NCI-H748 (cell line): ENCODE measurements at regions not wholly inside any gene's neighbourhood (a gene's known extent, or its start where the extent isn't known, plus 50 kb on each side); places are given as distances from the start of the nearest gene placed in this dataset.

Source experiments
- DNase-seq: peaks from one replicate; lab custom pipeline; 2025; ENCODE audit not compliant: unreplicated experiment; lab: John Stamatoyannopoulos, UW

DNA sequence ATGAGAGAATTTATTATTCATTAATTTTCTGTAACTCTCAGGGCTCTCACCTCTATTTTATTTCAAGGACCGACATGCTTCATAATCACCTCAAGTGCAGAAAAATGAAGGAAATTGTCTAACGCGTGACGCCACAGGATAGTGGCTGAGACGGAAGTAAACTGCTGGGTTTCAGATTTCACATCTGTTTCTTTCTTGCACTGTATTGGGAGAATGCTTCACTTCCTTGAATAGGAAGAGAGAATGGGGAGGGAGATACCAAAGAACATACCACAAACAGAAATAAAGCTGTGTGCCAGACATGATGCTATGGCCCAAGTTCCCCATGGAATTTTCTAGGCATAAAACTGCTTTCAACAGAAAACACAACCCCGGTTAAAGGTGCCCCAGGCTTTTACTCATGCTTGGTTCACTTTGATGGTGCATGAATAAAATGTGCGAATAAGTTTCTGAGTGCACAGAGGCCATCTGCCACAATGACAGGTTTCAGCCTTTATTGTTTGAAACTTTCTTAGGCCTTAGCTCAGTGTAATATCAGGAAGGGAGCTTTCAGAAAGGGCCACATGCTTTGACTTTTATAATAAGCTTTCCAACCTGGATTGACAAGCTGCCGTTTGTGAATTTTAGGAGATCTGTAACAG is 1116.4 kb downstream of the SOCS6 start:
- peak; percentile 41 for DNase-seq

DNA sequence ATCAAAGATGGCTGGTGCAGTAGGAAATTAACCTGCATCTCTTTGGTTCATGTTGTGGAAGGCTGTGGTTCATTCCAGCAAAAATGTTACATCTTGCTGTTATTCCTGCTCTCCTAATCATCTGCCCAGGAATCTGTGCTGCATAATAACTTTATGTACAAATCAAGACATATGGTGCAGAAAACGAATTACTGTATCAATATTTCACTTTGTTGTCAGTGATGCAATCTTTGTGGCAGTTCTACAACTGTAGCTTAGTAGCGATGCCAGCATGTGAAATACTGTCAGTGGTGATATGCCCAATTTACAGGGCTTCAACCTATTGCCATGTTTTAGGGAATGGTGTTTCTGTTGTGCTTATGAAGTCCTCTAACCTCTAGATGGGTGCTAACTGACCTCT is 1114.7 kb downstream of the SOCS6 start:
- no peak for DNase-seq

DNA sequence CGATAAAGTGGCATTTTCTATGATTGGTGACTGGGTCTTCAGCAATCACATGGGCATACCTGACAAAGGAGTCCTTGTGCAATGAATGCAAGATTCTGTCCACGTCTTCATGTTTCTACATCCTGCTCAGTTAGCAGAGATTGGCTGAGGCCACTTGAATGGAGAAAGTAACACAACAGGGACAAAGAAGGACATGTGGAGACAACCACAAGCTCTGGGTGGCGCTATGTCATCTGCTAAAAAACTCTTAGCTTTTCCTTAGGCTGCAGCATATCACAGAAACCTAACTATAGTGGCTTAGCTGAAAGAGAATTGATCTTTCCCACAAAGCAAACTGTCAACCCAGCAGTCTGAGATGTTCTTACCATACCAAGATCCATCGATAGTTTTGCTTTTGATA is 1109.7 kb downstream of the SOCS6 start:
- DNase-seq = peak; percentile 94

DNA sequence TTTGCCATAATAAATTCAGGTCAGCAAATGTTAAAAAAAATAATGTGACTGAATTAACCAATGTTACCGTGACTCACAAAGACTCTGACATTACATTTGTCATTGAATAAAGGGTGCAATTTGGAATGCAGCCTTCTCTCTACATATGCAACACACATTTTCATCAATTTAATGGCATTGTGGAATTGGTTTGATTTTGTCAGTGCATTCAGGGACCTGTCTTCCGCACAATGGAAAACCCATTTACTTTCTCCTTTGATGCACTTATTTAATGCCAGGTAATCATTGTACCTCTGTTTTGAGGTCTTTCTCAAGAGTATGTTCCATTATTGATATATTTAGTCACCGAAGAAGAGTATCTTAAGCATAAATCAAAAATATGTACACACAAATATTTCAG is 1099.3 kb downstream of the SOCS6 start:
- DNase-seq = no peak

DNA sequence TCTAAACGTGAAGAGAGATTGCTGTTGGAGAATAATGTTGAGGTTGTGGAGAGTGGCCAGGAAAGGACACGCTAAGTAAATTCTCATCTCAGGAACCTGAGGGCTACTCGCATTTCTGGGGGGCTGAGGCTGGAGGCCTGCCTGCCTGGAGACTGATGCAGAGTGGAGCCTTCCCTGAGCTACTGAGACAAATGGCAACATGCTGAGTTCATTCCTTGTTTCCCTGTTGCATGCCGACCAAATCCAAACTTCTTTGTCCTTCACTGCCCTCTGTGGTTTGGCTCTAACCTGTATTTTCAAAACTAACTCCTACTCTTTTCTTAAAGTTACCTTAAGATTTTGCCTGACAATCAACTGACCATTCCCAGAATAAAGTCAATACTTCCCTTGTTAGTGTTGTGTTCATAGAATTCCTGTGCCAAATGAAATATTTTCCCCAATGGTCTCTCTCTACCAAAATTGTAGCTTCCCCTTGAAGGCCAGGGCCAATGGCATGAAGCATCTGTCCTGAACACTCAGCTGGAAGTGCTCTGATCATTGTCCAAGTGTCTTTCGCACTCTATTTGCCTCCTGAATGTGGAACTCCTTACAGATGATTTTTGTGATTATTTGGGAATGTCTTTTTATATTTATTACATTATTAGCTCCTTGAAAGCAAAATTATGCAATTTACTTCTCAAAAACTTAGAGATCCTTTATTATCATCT is 1085.6 kb downstream of the SOCS6 start:
- no peak for DNase-seq

DNA sequence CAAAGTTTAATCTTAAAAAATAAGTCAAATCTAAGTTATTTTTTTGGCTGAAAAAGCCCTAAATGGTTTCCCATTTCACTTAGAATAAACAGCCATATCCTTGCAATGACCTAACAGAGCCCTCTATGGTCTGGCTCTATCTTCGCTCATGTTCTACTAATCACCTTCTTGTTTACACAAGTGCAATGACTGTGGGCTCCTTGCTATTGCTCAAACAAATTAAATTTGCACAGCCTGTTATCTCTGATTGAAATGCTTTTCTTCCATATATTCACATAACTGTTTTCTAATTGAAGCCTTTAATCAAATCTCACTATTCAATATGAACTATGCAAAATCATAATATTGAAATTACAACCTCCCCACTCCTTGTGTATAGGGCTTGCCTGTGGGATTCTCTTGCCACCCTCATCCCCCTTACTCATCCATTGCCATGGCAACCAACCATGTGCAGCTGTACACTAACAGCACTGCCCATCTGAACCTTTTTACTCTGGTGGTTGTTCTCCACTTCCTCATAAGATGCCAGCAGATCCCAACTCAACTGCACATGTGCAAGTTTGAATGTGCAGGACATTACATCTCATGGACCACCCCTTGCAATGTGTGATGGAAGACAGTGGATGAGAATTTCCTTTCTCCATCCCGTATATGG is 1083.2 kb downstream of the SOCS6 start:
- DNase-seq = peak; percentile 92

DNA sequence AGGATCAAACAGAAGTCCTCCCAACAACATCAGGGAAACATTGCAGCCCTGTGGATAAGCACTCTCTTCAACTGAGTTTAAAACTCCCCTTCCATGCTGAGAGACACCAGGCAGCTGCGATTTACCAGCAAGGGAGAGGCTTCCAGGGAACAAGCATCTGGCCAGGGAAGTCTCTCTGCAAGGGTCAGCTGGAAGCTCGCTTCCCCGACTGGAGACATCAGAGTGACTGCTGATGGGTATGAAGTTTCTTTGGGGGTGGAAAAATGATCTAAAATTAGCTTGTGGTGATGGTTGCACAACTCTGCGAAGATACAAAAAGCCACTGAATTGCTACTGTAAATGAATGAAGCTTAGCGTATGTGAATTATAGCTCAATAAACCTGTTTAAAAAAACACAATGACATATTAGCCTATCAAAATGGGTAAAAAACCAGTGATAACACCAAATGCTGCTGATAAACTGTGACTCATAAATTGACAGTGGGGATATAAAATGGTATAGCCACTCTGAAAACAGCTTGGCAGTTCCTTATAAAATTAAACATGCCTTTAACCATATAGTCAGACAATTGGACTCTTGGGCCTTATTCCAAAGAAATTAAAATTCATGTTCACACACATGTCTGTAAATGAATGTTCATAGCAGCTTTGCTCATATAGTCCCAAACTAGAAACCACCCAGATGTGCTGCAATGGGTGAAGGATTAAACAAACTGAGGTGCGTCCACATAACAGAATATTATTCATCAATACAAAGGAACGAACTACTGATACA is 1082.0 kb downstream of the SOCS6 start:
- DNase-seq = no peak

DNA sequence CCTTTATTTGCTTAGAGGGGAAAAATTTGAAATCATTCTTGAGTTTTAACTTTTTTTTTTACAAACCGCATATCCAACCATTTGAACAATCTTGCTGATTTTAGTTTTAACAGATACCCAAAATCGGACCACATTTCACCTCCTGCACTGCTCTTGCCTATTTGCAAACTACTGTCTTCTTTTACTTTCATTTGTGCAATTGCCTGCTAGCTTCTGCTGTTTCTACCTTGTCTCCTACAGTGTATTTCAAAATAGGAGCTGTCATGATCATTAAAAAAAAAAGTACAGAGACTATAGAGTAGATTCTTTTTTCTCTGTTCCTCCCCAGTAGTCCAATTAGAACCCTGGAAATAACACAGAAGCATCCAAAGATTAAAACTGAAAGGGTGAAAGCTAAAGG is 1081.2 kb downstream of the SOCS6 start:
- DNase-seq = no peak

DNA sequence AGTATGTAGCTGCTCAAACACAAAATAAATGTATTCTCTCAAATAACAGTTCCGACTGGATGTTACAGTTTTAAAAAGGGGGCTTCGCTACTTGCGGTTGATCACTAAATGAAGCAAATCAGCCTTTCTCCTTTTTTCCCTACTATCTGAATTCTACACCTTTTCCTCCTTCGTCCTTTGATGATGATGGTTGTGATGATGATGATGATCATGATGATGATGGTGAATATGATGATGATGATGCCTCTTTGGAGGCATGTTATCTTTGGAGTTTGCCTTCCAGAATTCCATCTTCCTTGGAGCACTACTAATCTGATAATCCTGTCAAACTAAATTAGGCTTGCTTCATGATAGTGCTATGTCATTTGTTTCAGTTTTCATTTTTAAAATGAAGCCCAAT is 1073.3 kb downstream of the SOCS6 start:
- no peak for DNase-seq

DNA sequence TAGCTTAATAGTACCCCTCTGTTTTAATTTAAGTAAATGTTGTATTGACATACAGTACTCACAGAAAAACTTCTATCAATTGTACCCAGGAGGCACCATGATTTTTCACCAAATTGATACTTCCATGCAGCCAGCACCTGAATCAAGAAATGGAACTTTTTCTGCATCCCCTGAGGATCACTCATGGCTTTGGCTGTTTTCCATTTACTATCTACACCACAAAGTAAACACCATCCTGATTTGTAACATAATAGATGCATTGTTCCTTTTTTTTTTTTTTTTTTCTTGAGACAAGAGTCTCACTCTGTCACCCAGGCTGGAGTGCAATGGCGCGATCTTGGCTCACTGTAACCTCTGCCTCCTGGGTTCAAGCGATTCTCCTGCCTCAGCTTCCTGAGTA is 1066.8 kb downstream of the SOCS6 start:
- peak; percentile 15 for DNase-seq

DNA sequence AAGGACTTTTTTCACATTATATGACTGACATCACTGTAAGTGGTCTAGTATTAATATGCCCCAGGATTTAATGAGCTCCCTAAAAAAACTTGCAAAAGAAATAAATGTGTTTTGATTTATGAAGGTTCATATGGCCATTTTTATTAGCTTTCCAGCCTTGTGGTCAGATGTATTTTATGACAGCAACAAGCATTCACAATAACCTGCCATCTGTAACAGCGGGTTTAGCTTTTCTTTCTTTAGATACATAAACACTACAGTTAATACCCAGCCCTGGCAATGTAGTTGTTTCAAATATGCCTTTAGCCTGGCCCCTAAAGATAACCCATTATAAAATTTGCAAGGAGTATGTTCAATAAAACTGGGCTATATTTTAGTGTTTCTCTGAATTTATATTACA is 1063.8 kb downstream of the SOCS6 start:
- DNase-seq = peak; percentile 61

DNA sequence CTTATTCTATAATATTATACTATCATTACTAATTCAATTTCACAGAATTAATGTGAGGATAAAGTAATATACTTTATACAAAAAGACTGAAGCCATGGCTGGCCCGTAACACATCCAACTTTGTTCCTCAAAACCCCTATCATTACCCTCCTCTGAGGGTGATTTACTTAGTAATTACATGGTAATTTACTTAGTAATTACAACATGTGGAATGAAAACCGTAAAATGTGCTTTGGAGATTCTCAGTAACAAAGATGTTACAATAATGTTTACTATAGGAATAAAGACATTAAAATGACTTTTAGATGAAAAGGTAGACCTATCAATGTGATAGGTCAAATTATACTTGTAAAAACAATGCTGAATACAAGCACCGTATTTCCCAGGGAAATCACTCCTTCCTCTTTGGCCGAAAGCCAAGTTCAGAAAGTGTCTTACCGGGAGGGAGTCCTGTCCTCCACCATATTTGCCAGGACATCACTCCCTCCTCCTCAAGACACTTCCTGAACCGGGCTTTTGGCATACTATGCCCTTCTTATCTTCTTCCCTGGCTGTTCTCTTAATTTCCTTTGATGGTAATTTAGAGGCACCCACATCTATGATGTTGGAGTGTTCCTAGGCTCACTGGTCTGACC is 1047.8 kb downstream of the SOCS6 start:
- peak; percentile 98 for DNase-seq

DNA sequence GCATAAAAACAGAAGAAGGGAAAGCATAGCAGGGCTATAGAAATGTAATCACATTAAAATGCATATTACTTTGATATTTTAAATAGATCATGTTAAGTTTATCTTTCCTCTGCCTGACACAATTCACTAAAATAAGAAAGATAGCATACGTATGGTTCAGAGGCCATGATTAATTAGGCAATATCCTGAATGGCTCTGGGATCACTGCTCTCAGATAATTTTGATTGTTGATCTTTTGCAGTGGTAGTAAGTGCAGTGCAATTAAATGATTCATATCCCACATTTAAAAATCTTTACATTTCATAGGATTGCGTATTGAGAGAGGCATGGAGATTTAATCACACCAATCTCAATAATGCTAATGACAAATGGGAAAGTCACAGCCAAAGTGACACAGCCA is 1040.7 kb downstream of the SOCS6 start:
- no peak for DNase-seq

DNA sequence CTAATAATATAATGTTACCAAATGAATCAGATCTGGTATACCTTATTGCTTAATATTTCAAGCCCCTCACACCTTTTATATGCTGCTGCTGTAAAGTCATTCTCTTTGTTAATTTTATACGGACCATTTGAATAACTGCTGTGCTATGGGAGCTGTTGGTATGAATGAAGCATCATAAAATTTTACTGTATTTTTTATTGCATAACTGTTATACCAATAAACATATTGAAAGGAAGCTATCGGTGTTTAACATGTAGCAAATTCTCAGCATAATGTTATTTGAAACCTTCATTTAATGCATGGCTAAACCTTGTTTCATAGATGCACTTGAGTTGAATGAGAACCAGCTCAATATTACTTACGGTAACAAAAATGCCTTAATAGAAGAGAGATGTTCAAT is 1040.3 kb downstream of the SOCS6 start:
- peak; percentile 21 for DNase-seq

DNA sequence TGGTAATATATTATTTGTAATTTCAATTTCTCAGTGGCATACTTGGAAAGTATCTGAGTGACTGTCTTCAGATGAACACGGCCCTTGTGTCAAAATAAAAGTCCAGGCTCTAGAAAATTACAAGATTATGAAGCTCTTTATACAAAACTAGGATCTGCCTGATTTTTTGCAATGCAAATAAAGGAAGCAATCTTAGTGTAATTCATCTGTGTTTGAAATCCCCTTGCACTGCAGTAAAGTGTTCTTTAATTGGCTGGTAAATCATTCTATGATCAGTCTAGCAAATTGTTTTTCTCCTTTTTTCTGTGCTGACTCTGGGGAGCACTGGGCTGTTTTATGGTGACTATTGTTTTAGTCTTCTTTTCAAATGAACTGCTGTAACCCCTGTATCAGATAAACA is 1039.0 kb downstream of the SOCS6 start:
- DNase-seq = peak; percentile 39

DNA sequence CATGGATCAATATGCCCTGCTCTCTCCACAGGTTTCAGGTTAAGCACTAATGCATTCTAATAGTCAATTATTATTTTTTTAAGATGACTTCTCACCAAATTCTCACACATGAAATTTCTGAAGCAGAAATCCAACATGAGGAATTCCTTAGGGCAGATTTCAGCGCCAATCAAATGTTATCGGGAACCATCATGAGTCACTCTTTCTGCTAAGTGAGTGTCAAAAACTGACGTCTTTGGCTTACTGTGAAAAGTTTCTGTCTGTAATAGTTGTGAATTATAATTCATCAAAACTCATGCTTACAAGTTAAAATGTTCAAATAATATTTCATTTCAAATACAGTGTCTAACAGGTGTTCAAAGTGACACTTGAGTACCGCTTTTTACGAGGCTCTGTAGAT is 1038.6 kb downstream of the SOCS6 start:
- DNase-seq = no peak

DNA sequence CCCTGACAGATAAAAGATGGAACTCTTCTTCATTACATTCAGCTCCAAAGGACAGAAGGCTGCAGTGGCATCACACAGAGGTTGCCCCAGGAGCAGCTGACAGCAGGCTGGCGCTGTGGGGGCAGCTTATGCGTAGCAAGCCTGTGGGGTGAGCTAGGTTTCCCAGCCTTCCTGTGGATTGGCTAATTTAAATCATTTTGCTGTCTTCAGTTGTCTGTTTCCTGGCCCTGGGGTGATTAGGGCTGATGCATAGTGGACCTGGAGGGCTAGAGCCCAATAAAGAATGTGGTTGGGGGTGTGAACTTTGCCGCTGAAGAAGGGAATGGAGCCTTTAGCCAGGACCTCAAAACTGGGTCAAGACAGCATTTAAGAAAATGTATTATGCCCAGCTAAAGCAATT is 1038.0 kb downstream of the SOCS6 start:
- no peak for DNase-seq

DNA sequence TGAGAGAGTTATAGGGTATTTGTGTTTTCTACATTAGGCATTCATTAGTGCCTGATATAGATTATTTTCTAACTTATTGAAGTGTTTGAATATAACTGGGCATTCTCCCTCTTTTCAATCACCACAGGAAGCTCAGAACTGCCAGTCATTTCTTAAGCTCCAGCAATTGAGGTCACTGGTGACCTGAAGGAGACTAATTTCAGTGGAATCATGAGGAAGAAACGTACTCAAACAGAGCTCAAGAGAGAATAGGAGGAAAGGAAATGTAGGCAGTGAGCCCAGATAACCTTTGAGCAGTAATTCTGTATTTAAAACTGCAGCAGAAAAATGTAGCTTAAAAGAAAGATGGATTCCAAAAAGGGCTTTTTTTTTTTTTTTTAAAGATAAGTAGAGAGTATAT is 1035.5 kb downstream of the SOCS6 start:
- DNase-seq = no peak

DNA sequence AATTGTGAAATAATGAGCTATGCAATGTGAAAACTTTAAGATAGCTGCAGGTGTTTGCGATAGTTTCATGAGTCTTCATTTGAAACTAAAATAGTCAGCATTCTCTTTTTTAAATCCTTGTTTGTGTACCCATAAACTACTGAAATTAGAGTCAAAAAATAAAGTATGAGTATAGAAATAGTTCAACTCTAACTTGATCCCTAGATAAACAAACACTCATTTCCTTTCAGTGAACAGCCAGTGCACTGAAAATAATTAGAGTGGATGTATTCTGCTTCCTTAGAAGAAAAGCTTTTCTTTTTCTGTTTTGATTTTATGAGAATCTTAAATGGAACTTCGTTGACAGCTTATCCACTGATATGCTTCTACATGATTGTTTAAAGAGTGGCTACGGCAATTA is 1033.4 kb downstream of the SOCS6 start:
- DNase-seq = no peak

DNA sequence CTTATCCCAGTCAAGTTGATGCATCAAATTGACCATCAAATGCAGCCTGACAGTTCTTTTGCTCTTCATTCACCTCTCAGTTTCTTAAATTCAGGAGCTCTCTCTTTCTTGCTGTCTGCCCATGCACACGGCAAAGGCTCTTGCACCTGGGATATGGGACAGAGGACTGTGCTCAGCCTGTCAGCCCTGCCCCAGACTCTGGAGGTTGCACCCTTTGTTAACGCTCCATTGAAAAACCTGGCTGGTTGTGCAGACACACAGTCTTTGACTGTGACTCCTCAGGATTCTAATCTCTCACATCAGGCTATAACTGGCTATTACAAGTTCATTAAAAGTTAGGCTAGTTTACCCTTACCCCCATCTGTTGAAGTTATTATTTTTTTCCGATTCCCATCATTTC is 1032.5 kb downstream of the SOCS6 start:
- no peak for DNase-seq

DNA sequence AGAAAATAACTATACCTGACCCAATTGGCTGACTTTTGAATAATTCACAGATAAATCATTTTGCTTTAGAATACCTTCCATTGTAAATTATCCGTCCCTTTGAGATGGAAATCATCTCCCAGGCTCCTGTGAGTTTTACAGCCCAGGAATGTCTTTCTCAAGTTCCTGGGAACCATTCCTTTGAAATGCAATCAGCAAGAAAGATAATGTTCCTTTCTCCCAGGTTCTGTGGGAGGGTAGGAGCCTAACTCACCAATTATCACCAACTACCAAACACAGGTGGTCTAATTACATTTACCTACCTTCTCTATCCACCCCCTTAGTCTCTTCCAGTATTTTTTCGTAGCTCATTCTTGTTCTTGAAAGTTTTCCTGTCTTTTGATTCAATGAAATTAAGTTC is 1016.0 kb downstream of the SOCS6 start:
- DNase-seq = no peak
